Ramos (cell line): ENCODE measurements at regions not wholly inside any gene's neighbourhood (a gene's known extent, or its start where the extent isn't known, plus 50 kb on each side); places are given as distances from the start of the nearest gene placed in this dataset.

ENCODE experiments used
- in situ Hi-C: fragments of 300-500 bp; cut with MboI; formaldehyde crosslinking; loops from one replicate; pipeline ENCODE4 v1.14.3; 2022; ENCODE audit warnings: low sequenced_read_pairs; ENCODE audit not compliant: unreplicated experiment

GRCh38 chr11:95371153-95371552, 140.2 kb upstream of the SESN3 start:
- in situ Hi-C loops = no loop called here

- in situ Hi-C loops = no loop called here
These were observed 136.7 kb upstream of the SESN3 start for GRCh38 chr11:95367726-95368125.

- in situ Hi-C loops = no loop called here
These were observed 134.3 kb upstream of the SESN3 start for GRCh38 chr11:95365348-95365747.

- in situ Hi-C loops = no loop called here
These were observed 133.6 kb upstream of the SESN3 start for GRCh38 chr11:95364324-95365295.

GRCh38 chr11:95363708-95364107, 132.7 kb upstream of the SESN3 start:
- in situ Hi-C loops = no loop called here

GRCh38 chr11:95363164-95363563, 132.2 kb upstream of the SESN3 start:
- in situ Hi-C loops = no loop called here

- in situ Hi-C loops = no loop called here
These were observed 130.2 kb upstream of the SESN3 start for GRCh38 chr11:95361180-95361579.

GRCh38 chr11:95360377-95361075, 129.5 kb upstream of the SESN3 start:
- in situ Hi-C loops = no loop called here

- in situ Hi-C loops = no loop called here
These were observed 128.8 kb upstream of the SESN3 start for GRCh38 chr11:95359756-95360155.

- in situ Hi-C loops = no loop called here
These were observed 128.3 kb upstream of the SESN3 start for GRCh38 chr11:95359341-95359663.

- in situ Hi-C loops = no loop called here
These were observed 127.7 kb upstream of the SESN3 start for GRCh38 chr11:95358511-95359340.

GRCh38 chr11:95354304-95354703, 123.3 kb upstream of the SESN3 start:
- in situ Hi-C loops = no loop called here

- in situ Hi-C loops = no loop called here
These were observed 122.7 kb upstream of the SESN3 start for GRCh38 chr11:95353706-95354105.

GRCh38 chr11:95352733-95353346, 121.8 kb upstream of the SESN3 start:
- in situ Hi-C loops = no loop called here

GRCh38 chr11:95349345-95349942, 118.4 kb upstream of the SESN3 start:
- in situ Hi-C loops = no loop called here

- in situ Hi-C loops = no loop called here
These were observed 115.3 kb upstream of the SESN3 start for GRCh38 chr11:95346265-95346664.

- in situ Hi-C loops = no loop called here
These were observed 114.6 kb upstream of the SESN3 start for GRCh38 chr11:95345651-95346050.

GRCh38 chr11:95344932-95345642, 114.1 kb upstream of the SESN3 start:
- in situ Hi-C loops = no loop called here

- in situ Hi-C loops = no loop called here
These were observed 110.2 kb upstream of the SESN3 start for GRCh38 chr11:95341221-95341620.
